Smooth muscle cell (in vitro differentiated cells): ENCODE measurements at regions not wholly inside any gene's neighbourhood (a gene's known extent, or its start where the extent isn't known, plus 50 kb on each side); places are given as distances from the start of the nearest gene placed in this dataset.

Experiments
- DNase-seq: peaks from one replicate; lab custom pipeline; 2025; ENCODE audit not compliant: unreplicated experiment; lab: John Stamatoyannopoulos, UW
- H2AFZ ChIP-seq: fragments of 200-600 bp; sonication (generic); 2 replicates; pipeline ENCODE4 v1.6.0; 2016; ENCODE audit warnings: antibody characterized with exemption, low read depth, mild to moderate bottlenecking
- H3F3A ChIP-seq: fragments of 200-600 bp; sonication (generic); 2 replicates; pipeline ENCODE4 v1.6.0; 2017; ENCODE audit warnings: antibody characterized with exemption, low read depth
- H3K27ac ChIP-seq: fragments of 200-600 bp; sonication (generic); 2 replicates; pipeline ENCODE4 v1.5.1; 2016; ENCODE audit warnings: low read depth, mild to moderate bottlenecking
- H3K27me3 ChIP-seq: fragments of 200-600 bp; sonication (generic); 2 replicates; pipeline ENCODE4 v1.6.1; 2016; ENCODE audit warnings: low read depth, mild to moderate bottlenecking
- H3K36me3 ChIP-seq: fragments of 200-600 bp; sonication (generic); 2 replicates; pipeline ENCODE4 v1.5.1; 2016; ENCODE audit warnings: low read depth
- H3K4me1 ChIP-seq: fragments of 200-600 bp; sonication (generic); 2 replicates; pipeline ENCODE4 v1.5.1; 2016; ENCODE audit warnings: low read depth
- H3K4me2 ChIP-seq: fragments of 200-600 bp; sonication (generic); 2 replicates; pipeline ENCODE4 v1.6.0; 2016; ENCODE audit warnings: mild to moderate bottlenecking
- H3K4me3 ChIP-seq: fragments of 200-600 bp; sonication (generic); 2 replicates; pipeline ENCODE4 v1.5.1; 2016; ENCODE audit warnings: mild to moderate bottlenecking
- H3K79me2 ChIP-seq: fragments of 200-600 bp; sonication (generic); 2 replicates; pipeline ENCODE4 v1.6.0; 2016; ENCODE audit warnings: low read depth, mild to moderate bottlenecking
- H3K9ac ChIP-seq: fragments of 200-600 bp; sonication (generic); 2 replicates; pipeline ENCODE4 v1.6.0; 2016; ENCODE audit warnings: low read depth
- H3K9me3 ChIP-seq: fragments of 200-600 bp; sonication (generic); replicated peaks from 2 replicates; pipeline ENCODE4 v1.5.1; 2016; ENCODE audit warnings: low read depth
- H4K20me1 ChIP-seq: fragments of 200-600 bp; sonication (generic); 2 replicates; pipeline ENCODE4 v1.6.0; 2016; ENCODE audit warnings: low read depth
- CTCF ChIP-seq: fragments of 200-600 bp; sonication (generic); IDR thresholded peaks from 2 replicates; pipeline ENCODE4 v1.5.1; 2017; ENCODE audit warnings: borderline replicate concordance, mild to moderate bottlenecking, antibody characterized with exemption; ENCODE audit not compliant: insufficient read depth, poor library complexity, severe bottlenecking
- WGBS: methylation state at CpG from one replicate; pipeline ENCODE4 v1.1.7; 2016; ENCODE audit warnings: low lambda C conversion rate; 5-methylcytosine and 5-hydroxymethylcytosine counted together

GRCh38 chr2:207397917-207398655 lies 131.7 kb upstream of the CREB1 start:
- Histone ChIP-seq H3K4me3 (no peak overlapping the region), H3K4me1 (peaks cover 38% of the 10 kb centered on the region), H3K79me2 (no peaks in the 10 kb centered on the region), H3K9ac (no peak overlapping the region), H3K4me2 (no peak overlapping the region), H3K9me3 (no peaks in the 10 kb centered on the region), H3K27ac (no peak overlapping the region), H4K20me1 (no peaks in the 10 kb centered on the region), H2AFZ (no peak overlapping the region), H3K36me3 (no peaks in the 10 kb centered on the region), H3F3A (peaks cover 7% of the 10 kb centered on the region), H3K27me3 (no peaks in the 10 kb centered on the region)
- no peak for TF ChIP-seq CTCF
- DNase-seq = no peak
- 79% methylated on average over 9 of the region's 9 CpGs for WGBS

GRCh38 chr2:207399301-207399700 lies 130.5 kb upstream of the CREB1 start:
- H3K9me3 ChIP-seq = no peaks in the 10 kb centered on the region
- peaks cover 30% of the 10 kb centered on the region for H3K4me1 ChIP-seq
- 68% methylated on average over 2 of the region's 2 CpGs for WGBS
- H3K27me3 ChIP-seq = no peaks in the 10 kb centered on the region
- no peak overlapping the region for H3K4me2 ChIP-seq
- no peak overlapping the region for H3K27ac ChIP-seq
- no peak overlapping the region for H3K9ac ChIP-seq
- H3K36me3 ChIP-seq = no peaks in the 10 kb centered on the region
- no peak overlapping the region for H2AFZ ChIP-seq
- DNase-seq = no peak
- H4K20me1 ChIP-seq = no peaks in the 10 kb centered on the region
- TF ChIP-seq CTCF = no peak
- no peak overlapping the region for H3K4me3 ChIP-seq
- no peaks in the 10 kb centered on the region for H3K79me2 ChIP-seq
- peaks cover 3% of the 10 kb centered on the region for H3F3A ChIP-seq

GRCh38 chr2:207401338-207401737 lies 128.4 kb upstream of the CREB1 start:
- no peaks in the 10 kb centered on the region for H3K27me3 ChIP-seq
- H3K9ac ChIP-seq = no peak overlapping the region
- H3K4me1 ChIP-seq = peaks cover 24% of the 10 kb centered on the region
- H3K79me2 ChIP-seq = no peaks in the 10 kb centered on the region
- no peak for TF ChIP-seq CTCF
- no peaks in the 10 kb centered on the region for H4K20me1 ChIP-seq
- H3K4me3 ChIP-seq = no peak overlapping the region
- H3K27ac ChIP-seq = no peak overlapping the region
- no peaks in the 10 kb centered on the region for H3K36me3 ChIP-seq
- H3K9me3 ChIP-seq = no peaks in the 10 kb centered on the region
- no peak for DNase-seq
- H3K4me2 ChIP-seq = no peak overlapping the region
- H3F3A ChIP-seq = no peaks in the 10 kb centered on the region
- H2AFZ ChIP-seq = no peak overlapping the region

- Histone ChIP-seq H2AFZ (no peak overlapping the region), H3K36me3 (no peaks in the 10 kb centered on the region), H3K4me1 (peaks cover 14% of the 10 kb centered on the region), H3K27ac (no peak overlapping the region), H3F3A (no peaks in the 10 kb centered on the region), H4K20me1 (no peaks in the 10 kb centered on the region), H3K79me2 (no peaks in the 10 kb centered on the region), H3K4me2 (no peak overlapping the region), H3K9me3 (no peaks in the 10 kb centered on the region), H3K4me3 (no peak overlapping the region), H3K9ac (no peak overlapping the region), H3K27me3 (no peaks in the 10 kb centered on the region)
- no peak for DNase-seq
- TF ChIP-seq CTCF = no peak
- 79% methylated on average over 1 of the region's 1 CpG for WGBS
Measured at GRCh38 chr2:207403141-207403540, 126.6 kb upstream of the CREB1 start.
